Smooth muscle cell (in vitro differentiated cells): ENCODE measurements at regions not wholly inside any gene's neighbourhood (a gene's known extent, or its start where the extent isn't known, plus 50 kb on each side); places are given as distances from the start of the nearest gene placed in this dataset.

Experiments
- DNase-seq: peaks from one replicate; lab custom pipeline; 2025; ENCODE audit not compliant: unreplicated experiment; lab: John Stamatoyannopoulos, UW
- H2AFZ ChIP-seq: fragments of 200-600 bp; sonication (generic); 2 replicates; pipeline ENCODE4 v1.6.0; 2016; ENCODE audit warnings: antibody characterized with exemption, low read depth, mild to moderate bottlenecking
- H3F3A ChIP-seq: fragments of 200-600 bp; sonication (generic); 2 replicates; pipeline ENCODE4 v1.6.0; 2017; ENCODE audit warnings: antibody characterized with exemption, low read depth
- H3K27ac ChIP-seq: fragments of 200-600 bp; sonication (generic); 2 replicates; pipeline ENCODE4 v1.5.1; 2016; ENCODE audit warnings: low read depth, mild to moderate bottlenecking
- H3K27me3 ChIP-seq: fragments of 200-600 bp; sonication (generic); 2 replicates; pipeline ENCODE4 v1.6.1; 2016; ENCODE audit warnings: low read depth, mild to moderate bottlenecking
- H3K36me3 ChIP-seq: fragments of 200-600 bp; sonication (generic); 2 replicates; pipeline ENCODE4 v1.5.1; 2016; ENCODE audit warnings: low read depth
- H3K4me1 ChIP-seq: fragments of 200-600 bp; sonication (generic); 2 replicates; pipeline ENCODE4 v1.5.1; 2016; ENCODE audit warnings: low read depth
- H3K4me2 ChIP-seq: fragments of 200-600 bp; sonication (generic); 2 replicates; pipeline ENCODE4 v1.6.0; 2016; ENCODE audit warnings: mild to moderate bottlenecking
- H3K4me3 ChIP-seq: fragments of 200-600 bp; sonication (generic); 2 replicates; pipeline ENCODE4 v1.5.1; 2016; ENCODE audit warnings: mild to moderate bottlenecking
- H3K79me2 ChIP-seq: fragments of 200-600 bp; sonication (generic); 2 replicates; pipeline ENCODE4 v1.6.0; 2016; ENCODE audit warnings: low read depth, mild to moderate bottlenecking
- H3K9ac ChIP-seq: fragments of 200-600 bp; sonication (generic); 2 replicates; pipeline ENCODE4 v1.6.0; 2016; ENCODE audit warnings: low read depth
- H3K9me3 ChIP-seq: fragments of 200-600 bp; sonication (generic); replicated peaks from 2 replicates; pipeline ENCODE4 v1.5.1; 2016; ENCODE audit warnings: low read depth
- H4K20me1 ChIP-seq: fragments of 200-600 bp; sonication (generic); 2 replicates; pipeline ENCODE4 v1.6.0; 2016; ENCODE audit warnings: low read depth
- WGBS: methylation state at CpG from one replicate; pipeline ENCODE4 v1.1.7; 2016; ENCODE audit warnings: low lambda C conversion rate; 5-methylcytosine and 5-hydroxymethylcytosine counted together
- TF ChIP-seq, protein P1 (sequence below): fragments of 200-600 bp; sonication (generic); IDR thresholded peaks from 2 replicates; pipeline ENCODE4 v1.5.1; 2017; ENCODE audit warnings: borderline replicate concordance, mild to moderate bottlenecking, antibody characterized with exemption; ENCODE audit not compliant: insufficient read depth, poor library complexity, severe bottlenecking

DNA sequence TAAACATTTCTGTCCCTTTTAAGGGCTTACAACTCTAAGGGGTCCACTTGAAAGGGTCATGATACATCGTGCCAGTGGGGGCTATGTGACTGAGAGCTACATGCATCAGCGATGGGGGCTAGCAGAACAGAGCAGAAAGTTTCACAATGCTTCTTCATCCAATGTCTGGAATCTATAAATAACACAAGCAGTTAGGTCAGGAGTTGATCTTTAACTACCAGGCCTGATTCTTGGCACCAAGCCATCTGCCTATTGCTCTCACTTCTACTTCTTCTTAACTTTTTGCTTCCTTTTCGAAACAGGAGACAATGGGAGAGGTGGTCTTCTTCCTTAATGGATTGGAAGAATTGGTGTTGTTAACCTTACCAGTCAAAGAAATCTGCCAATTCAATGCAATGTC, 410.0 kb downstream of the TGFB2 start:
- TF ChIP-seq, protein P1, sequence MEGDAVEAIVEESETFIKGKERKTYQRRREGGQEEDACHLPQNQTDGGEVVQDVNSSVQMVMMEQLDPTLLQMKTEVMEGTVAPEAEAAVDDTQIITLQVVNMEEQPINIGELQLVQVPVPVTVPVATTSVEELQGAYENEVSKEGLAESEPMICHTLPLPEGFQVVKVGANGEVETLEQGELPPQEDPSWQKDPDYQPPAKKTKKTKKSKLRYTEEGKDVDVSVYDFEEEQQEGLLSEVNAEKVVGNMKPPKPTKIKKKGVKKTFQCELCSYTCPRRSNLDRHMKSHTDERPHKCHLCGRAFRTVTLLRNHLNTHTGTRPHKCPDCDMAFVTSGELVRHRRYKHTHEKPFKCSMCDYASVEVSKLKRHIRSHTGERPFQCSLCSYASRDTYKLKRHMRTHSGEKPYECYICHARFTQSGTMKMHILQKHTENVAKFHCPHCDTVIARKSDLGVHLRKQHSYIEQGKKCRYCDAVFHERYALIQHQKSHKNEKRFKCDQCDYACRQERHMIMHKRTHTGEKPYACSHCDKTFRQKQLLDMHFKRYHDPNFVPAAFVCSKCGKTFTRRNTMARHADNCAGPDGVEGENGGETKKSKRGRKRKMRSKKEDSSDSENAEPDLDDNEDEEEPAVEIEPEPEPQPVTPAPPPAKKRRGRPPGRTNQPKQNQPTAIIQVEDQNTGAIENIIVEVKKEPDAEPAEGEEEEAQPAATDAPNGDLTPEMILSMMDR, result no peak
- Histone ChIP-seq H3K4me3 (no peak overlapping the region), H3K79me2 (no peaks in the 10 kb centered on the region), H3K9me3 (no peaks in the 10 kb centered on the region), H3K36me3 (no peaks in the 10 kb centered on the region), H3F3A (no peaks in the 10 kb centered on the region), H3K27me3 (no peaks in the 10 kb centered on the region), H2AFZ (no peak overlapping the region), H3K4me2 (no peak overlapping the region), H4K20me1 (no peaks in the 10 kb centered on the region), H3K27ac (no peak overlapping the region), H3K9ac (no peak overlapping the region), H3K4me1 (no peaks in the 10 kb centered on the region)
- WGBS, result 92% methylated on average over 3 of the region's 3 CpGs
- no peak for DNase-seq

- H3F3A ChIP-seq, result no peaks in the 10 kb centered on the region
- no peaks in the 10 kb centered on the region for H3K9me3 ChIP-seq
- H3K36me3 ChIP-seq, result no peaks in the 10 kb centered on the region
- no peaks in the 10 kb centered on the region for H4K20me1 ChIP-seq
- DNase-seq, result no peak
- no peaks in the 10 kb centered on the region for H3K27me3 ChIP-seq
- TF ChIP-seq, protein P1, result no peak
- H3K9ac ChIP-seq, result no peak overlapping the region
- H2AFZ ChIP-seq, result no peak overlapping the region
- H3K79me2 ChIP-seq, result no peaks in the 10 kb centered on the region
- no peak overlapping the region for H3K4me3 ChIP-seq
- H3K4me2 ChIP-seq, result no peak overlapping the region
- no peaks in the 10 kb centered on the region for H3K4me1 ChIP-seq
- WGBS, result 99% methylated on average over 3 of the region's 3 CpGs
- H3K27ac ChIP-seq, result no peak overlapping the region
These were observed 413.9 kb upstream of the LYPLAL1 start for GRCh38 chr1:218759795-218760194.

- no peak for DNase-seq
- 92% methylated on average over 3 of the region's 3 CpGs for WGBS
- H3K4me3 ChIP-seq, result no peak overlapping the region
- no peaks in the 10 kb centered on the region for H3K79me2 ChIP-seq
- H3K36me3 ChIP-seq, result no peaks in the 10 kb centered on the region
- no peaks in the 10 kb centered on the region for H3F3A ChIP-seq
- H3K9me3 ChIP-seq, result no peaks in the 10 kb centered on the region
- H3K9ac ChIP-seq, result no peak overlapping the region
- H3K27ac ChIP-seq, result no peak overlapping the region
- no peak overlapping the region for H3K4me2 ChIP-seq
- no peaks in the 10 kb centered on the region for H3K4me1 ChIP-seq
- H2AFZ ChIP-seq, result no peak overlapping the region
- H4K20me1 ChIP-seq, result no peaks in the 10 kb centered on the region
- TF ChIP-seq, protein P1, result no peak
- H3K27me3 ChIP-seq, result no peaks in the 10 kb centered on the region
These were observed 412.8 kb upstream of the LYPLAL1 start for GRCh38 chr1:218760601-218761570.
